COR-L47 (cell line): ENCODE measurements at regions not wholly inside any gene's neighbourhood (a gene's known extent, or its start where the extent isn't known, plus 50 kb on each side); places are given as distances from the start of the nearest gene placed in this dataset.
"Not testable (repeated sequence)": the region's sequence is repeated elsewhere in the genome, so short reads cannot be mapped to it uniquely, and the experiment has no call there.

ENCODE experiments used
- DNase-seq: peaks from one replicate; lab custom pipeline; 2025; lab: John Stamatoyannopoulos, UW

- DNase-seq = no peak
These were observed 160.1 kb upstream of the DAP start for GRCh38 chr5:10921160-10921559.

DNA sequence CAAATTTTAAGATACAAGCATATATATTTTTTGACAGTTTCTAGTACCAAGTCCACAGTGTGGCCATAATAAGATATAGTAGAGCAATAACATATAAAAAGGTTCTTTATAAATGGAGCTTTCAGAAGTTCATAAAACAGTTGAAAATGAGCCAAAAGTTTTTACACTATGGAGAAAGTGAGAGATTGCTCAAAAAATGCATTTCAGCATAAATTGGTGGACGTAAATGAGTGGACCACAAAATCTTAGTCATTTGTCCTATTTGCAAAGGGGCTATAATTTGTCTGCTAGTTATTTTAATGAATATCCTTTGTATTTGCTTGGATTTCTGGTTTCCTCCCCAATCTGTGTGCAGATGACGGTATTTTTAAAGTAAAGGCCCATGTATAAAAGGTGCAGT lies 159.4 kb upstream of the DAP start:
- DNase-seq = no peak

- DNase-seq = no peak
These were observed 153.9 kb upstream of the DAP start for GRCh38 chr5:10914741-10915480.

GRCh38 chr5:10913841-10914240 lies 152.8 kb upstream of the DAP start:
- DNase-seq = peak; percentile 2

DNA sequence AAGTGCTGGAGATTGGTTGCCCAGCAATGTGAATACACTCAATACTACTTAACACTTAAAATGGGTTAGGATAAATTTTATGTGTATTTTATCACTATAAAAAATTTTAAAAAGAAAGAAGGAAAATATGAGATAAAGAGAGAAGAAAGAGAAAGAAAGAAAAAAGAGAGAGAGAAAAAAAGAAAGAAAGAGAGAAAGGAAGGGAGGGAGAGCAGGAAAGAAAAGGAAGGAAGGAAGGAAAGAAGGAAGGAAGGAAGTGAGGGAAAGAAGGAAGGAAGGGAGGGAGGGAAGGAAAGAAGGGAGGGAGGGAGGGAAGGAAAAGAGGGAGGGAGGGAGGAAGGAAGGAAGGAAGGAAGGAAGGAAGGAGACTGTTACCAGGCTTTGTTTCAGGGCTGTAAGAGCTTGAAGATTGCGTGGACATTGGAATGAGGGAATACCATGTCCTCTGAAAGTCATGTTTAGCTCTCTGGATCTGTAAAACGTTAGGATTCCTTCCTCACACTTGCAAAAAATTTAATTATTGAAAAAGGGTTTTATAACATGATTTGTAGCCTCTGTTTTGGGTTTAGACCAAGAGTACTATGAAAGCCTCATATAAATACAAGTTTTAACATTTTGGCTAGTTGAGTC lies 152.3 kb upstream of the DAP start:
- DNase-seq = no peak

GRCh38 chr5:10912435-10912834 lies 151.4 kb upstream of the DAP start:
- DNase-seq = no peak

- no peak for DNase-seq
These were observed 149.2 kb upstream of the DAP start for GRCh38 chr5:10910261-10910660.

GRCh38 chr5:10904862-10905432 lies 143.9 kb upstream of the DAP start:
- DNase-seq = no peak

GRCh38 chr5:10903786-10904560 lies 142.9 kb upstream of the DAP start:
- DNase-seq = no peak

DNA sequence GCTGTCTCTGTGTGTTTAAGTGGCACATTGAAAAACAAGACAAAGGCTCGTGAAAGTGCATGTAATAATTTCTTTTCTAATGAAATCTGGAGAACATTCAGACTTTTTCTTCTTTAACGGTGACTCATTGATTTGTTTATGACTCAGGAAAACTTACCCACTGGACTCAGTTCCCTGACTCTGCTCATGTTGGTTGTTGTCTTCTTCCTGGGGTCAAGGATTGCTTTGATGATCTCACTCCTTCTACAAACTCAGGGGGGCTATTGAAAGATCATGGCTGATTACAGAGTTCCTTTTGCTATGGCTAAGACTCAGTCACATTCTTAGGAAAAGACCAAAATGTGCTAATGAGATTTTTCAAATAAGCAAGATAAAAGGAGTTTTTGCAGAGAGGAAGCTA lies 141.1 kb upstream of the DAP start:
- DNase-seq = no peak

GRCh38 chr5:10898514-10898913 lies 137.5 kb upstream of the DAP start:
- DNase-seq = no peak

DNA sequence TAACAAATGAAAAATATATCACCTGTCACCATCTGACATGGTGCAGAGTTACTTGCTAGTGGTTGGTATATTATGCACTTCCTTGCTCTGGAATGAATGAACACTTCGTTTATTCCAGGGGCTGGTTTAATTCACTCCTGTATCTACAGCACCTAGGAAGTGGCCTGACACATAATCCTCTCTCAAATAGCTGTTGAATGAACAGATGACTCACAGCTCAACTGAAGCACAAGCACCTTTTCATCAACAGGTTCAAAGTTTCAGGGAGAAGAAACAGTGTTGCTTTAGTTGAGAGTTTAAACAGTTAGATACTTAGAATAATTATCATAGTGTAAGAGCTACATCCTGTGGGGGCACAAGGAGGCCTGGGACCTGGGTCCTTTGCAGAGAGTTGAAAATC lies 135.0 kb upstream of the DAP start:
- no peak for DNase-seq

DNA sequence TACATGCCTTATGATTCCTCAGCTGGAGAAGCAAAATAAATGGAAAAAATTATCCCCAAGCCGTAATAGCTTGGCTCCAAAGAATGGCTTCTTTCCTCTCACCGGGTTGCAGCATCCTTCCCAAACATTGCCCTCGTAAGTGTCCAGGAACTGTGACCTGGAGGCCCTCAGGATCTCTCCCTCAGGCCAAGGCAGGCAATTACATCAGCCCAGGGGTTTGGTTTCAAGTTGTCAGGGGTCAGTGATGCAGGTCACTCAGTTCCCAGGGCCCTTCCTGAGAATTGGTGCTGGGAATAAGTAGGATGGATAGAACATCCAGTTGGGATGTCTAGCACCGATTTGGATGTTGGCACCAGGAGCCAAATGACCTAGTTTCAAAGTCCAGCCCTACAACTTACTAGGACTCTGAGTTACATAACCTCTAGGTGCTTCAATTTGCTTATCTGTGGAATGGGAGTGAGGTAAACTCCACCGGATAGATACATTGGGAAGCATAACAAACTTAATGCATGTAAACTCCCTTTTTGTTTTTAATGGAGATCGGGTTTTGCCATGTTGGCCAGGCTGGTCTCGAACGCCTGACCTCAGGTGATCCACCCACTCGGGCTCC lies 133.5 kb upstream of the DAP start:
- no peak for DNase-seq

DNA sequence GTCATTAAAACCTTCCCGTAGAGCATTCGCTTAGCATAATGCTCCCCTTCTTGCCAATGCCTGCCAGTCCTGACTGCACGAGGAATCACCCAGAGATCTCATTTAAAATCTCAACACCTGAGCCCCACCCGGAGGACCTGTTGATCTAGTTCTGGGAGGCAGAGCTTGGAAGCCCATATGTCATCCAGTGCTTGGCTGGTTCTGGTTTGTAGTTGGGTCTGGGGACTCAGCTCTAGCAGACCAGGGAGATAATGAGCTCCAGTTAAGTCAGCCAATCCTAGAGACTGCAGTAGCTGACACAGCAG lies 131.8 kb upstream of the DAP start:
- DNase-seq = no peak

- DNase-seq = no peak
These were observed 131.3 kb upstream of the DAP start for GRCh38 chr5:10892147-10892910.

DNA sequence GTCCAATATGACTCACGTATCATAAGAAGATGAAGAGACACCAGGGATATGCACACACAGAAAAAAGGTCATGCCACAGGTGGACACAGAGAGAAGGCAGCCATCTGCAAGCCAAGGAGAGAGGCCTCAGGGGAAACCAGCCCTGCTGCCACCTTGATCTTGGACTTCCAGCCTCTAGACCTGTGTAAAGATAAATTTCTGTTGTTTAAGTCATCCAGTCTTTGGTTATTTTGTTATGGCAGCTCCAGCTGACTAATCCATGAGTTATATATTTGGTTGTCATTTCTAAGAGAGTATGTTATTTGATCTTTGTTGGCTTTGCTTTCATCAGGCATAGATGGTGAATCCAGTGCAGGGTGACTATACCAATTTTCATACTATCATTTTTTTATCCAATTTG lies 130.2 kb upstream of the DAP start:
- DNase-seq = no peak

DNA sequence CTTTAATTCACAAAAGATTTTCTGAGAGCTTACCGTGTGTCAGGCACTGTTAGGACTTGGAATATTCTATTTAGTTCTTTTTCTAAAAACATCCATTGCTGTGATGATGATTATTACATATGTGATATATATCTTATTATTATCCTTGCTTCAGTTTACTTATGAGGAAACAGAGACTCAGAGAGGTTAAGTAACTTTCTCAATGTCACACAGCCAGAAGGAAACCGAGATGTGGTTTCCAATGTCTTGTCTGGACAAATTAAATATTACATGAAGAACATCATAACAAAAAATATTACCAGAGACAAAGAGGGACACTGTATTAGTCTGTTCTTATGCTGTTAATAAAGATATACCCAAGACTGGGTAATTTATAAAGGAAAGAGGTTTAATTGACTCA lies 125.5 kb upstream of the DAP start:
- no peak for DNase-seq

- DNase-seq = no peak
These were observed 124.0 kb upstream of the DAP start for GRCh38 chr5:10885026-10885425.

- DNase-seq = not testable (repeated sequence)
These were observed 122.9 kb upstream of the DAP start for GRCh38 chr5:10883945-10884344.

- DNase-seq = no peak
These were observed 119.9 kb upstream of the DAP start for GRCh38 chr5:10880934-10881333.

DNA sequence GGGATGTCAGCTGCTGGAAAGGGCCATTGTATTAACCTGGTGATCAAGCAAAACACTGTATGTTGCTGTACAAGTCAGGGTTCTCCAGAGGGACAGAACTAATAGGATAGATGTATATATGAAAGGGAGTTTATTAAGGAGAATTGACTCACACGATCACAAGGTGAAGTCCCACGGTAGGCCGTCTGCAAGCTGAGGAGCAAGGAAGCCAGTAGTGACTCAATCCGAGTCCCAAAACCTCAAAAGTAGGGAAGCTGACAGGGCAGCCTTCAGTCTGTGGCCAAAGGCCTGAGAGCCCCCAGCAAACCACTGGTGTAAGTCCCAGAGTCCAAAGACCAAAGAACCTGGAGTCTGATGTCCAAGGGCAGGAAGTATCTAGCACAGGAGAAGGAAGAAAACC lies 116.0 kb upstream of the DAP start:
- DNase-seq = not testable (repeated sequence)
